ENCODE measurements at regions not wholly inside any gene's neighbourhood (a gene's known extent, or its start where the extent isn't known, plus 50 kb on each side); places are given as distances from the start of the nearest gene placed in this dataset.

DNA sequence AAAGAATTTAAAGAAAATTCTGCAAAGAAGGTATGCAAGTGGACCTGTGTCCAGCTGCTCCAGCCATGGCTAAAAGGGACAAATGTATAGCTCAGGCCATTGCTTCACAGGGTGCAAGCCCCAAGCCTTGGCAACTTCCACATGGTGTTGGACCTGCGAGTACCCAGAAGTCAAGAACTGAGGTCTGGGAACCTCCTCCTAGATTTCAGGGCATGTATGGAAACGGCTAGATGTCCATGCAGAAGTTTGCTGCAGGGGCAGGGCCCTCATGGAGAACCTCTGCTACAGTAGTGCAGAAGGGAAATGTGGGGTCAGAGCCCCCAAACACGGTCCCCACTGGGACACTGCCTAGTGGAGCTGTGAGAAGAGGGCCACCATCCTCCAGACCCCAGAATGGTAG, 284.0 kb upstream of the RAB6C start:
- TF ChIP-seq, protein P1, sequence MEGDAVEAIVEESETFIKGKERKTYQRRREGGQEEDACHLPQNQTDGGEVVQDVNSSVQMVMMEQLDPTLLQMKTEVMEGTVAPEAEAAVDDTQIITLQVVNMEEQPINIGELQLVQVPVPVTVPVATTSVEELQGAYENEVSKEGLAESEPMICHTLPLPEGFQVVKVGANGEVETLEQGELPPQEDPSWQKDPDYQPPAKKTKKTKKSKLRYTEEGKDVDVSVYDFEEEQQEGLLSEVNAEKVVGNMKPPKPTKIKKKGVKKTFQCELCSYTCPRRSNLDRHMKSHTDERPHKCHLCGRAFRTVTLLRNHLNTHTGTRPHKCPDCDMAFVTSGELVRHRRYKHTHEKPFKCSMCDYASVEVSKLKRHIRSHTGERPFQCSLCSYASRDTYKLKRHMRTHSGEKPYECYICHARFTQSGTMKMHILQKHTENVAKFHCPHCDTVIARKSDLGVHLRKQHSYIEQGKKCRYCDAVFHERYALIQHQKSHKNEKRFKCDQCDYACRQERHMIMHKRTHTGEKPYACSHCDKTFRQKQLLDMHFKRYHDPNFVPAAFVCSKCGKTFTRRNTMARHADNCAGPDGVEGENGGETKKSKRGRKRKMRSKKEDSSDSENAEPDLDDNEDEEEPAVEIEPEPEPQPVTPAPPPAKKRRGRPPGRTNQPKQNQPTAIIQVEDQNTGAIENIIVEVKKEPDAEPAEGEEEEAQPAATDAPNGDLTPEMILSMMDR (IDR thresholded peaks at IDR 0.05): no peak
- TF ChIP-seq POLR2A (IDR thresholded peaks at IDR 0.05): no peak

Measured in lower leg skin (tissue), 3 donors.